GM23248 (cell line): ENCODE measurements at regions not wholly inside any gene's neighbourhood (a gene's known extent, or its start where the extent isn't known, plus 50 kb on each side); places are given as distances from the start of the nearest gene placed in this dataset.
"Not testable (repeated sequence)": the region's sequence is repeated elsewhere in the genome, so short reads cannot be mapped to it uniquely, and the experiment has no call there.

Experiments used
- EZH2 ChIP-seq: fragments of 200-600 bp; sonication (generic); IDR thresholded peaks from 2 replicates; pipeline ENCODE4 v1.6.1; 2018; ENCODE audit warnings: antibody characterized with exemption, mild to moderate bottlenecking; ENCODE audit not compliant: insufficient read depth, poor library complexity, severe bottlenecking
- EZH2phosphoT487 ChIP-seq: fragments of 200-600 bp; sonication (generic); IDR thresholded peaks from 2 replicates; pipeline ENCODE4 v1.6.1; 2018; ENCODE audit warnings: antibody characterized with exemption, moderate library complexity, mild to moderate bottlenecking, low read depth; ENCODE audit not compliant: insufficient read depth

DNA sequence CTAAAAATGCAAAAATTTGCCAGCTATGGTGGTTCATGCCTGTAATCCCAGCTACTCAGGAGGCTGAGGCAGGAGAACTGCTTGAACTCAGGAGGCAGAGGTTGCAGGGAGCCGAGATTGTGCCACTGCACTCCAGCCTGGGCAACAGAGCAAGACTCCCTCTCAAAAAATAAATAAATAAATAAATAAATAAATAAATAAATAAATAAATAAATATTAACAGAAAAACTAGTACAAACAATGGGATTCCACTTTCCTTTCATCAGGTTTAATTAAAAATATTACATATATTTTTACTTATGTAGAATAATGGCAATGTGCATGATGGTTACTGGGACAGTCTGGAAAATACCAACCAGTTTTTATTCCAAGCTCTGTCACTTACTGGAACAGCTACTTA is 897.5 kb downstream of the PLOD2 start:
- TF ChIP-seq EZH2phosphoT487, EZH2: not testable (repeated sequence)
